HG02588 (cell line): ENCODE measurements at regions not wholly inside any gene's neighbourhood (a gene's known extent, or its start where the extent isn't known, plus 50 kb on each side); places are given as distances from the start of the nearest gene placed in this dataset.
"Not testable (repeated sequence)": the region's sequence is repeated elsewhere in the genome, so short reads cannot be mapped to it uniquely, and the experiment has no call there.

Experiments
- ATAC-seq: cut with Tn5 transposase; IDR thresholded peaks from one replicate; pipeline ENCODE4 v1.9.1; 2021; ENCODE audit warnings: mild to moderate bottlenecking, moderate library complexity; ENCODE audit not compliant: unreplicated experiment

DNA sequence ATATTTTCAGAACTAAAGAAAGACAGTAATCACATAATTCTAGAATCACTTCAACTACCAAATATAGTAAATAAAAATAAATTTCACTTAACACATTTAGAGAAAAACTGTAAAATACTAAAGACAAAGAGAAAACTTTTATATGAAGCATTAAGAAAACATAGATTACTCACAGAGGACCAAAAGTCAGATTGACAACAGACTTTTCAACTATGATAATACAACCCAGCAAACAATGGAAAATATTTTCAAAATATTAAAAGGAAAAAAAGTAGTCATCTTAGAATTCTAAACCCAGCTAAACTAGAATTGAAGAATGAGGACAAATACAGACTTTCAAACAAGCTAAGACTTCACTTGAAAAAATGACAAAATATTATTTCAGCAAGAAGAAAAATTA lies 164.8 kb upstream of the ARID1B start:
- ATAC-seq, result no peak

DNA sequence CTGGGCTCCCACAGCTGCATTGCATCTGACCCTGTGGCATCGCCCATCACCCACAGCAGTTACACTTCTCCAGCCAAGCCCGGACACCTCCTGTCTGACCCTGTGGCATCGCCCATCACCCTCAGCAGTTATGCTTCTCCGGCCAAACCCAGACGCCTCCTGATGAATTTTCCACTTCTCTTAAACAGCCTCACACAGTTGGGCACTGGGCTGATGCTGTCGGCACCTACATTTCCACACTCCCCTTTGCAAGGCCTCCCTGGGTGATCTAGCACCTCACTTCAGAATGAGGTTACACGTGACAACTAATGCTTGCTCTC lies 175.2 kb upstream of the ARID1B start:
- no peak for ATAC-seq

GRCh38 chr6:156601152-156602065 lies 175.8 kb upstream of the ARID1B start:
- ATAC-seq, result no peak

DNA sequence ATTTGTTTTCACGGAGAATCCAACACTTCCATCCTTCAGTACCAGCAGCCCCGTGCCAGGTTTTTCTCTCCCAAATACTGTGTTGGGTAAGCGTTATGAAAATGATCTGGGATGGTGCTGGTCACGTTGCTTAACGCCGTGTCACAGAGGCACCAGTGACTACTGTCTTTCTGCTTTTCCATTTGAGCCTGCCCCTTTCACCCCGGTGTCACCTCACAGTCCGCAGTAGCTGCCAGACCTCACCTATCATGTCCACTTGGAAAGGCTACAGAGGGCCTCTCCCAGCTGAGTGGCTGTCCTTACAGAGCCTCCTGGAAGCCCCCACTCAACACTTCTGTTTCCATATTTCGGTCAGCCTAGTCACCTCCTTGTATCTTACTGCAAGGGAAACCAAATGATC lies 176.5 kb upstream of the ARID1B start:
- ATAC-seq, result no peak

DNA sequence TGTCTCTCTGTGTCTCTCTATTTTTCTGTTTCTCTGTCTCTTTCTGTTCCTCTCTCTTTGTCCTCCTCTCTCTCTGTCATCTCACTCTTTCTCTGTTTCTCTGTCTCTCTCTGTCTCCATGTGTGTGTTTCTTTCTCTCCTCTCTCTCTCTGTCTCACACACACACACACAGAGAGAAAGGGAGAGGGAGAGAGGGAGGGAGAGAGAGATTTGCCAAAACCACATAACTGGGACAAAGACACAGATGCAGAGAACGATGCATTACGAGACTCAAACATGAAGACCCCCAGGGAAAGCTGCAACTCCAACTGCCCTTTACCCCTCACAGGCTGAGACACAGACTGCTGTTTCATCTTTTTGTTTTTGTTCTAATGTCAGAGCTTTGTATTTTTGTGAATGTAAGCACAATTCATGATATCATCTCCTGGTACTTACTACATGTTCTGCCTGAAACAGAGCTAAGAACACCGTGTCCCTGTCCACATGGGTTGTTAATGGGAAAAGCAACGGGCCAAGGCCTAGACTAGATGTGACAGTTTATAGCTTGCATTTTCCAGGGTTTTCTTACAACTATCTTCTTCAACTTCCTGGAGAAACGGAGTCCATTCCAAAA lies 177.1 kb upstream of the ARID1B start:
- no peak for ATAC-seq

DNA sequence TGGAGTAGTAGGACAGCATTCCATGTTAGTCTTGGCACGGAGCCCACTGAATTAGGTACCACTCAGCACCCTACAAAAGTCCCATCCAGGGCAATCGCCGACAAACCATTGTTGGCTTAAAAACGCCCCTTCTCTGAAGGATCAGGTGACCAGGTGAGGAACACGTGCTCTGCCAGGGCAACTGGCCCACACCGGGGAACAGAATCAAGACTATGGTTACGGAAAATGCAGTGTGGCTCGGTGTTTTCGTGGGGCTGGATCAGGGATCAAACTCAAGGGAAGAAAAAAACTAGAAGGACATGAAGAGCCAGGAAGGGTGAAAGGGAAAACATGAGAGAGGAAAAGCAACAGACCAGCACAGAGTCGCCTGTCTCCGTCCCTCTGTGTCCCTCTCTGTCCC lies 177.8 kb upstream of the ARID1B start:
- ATAC-seq, result no peak

- ATAC-seq, result no peak
Observed at GRCh38 chr6:156598855-156599180, 178.4 kb upstream of the ARID1B start.

DNA sequence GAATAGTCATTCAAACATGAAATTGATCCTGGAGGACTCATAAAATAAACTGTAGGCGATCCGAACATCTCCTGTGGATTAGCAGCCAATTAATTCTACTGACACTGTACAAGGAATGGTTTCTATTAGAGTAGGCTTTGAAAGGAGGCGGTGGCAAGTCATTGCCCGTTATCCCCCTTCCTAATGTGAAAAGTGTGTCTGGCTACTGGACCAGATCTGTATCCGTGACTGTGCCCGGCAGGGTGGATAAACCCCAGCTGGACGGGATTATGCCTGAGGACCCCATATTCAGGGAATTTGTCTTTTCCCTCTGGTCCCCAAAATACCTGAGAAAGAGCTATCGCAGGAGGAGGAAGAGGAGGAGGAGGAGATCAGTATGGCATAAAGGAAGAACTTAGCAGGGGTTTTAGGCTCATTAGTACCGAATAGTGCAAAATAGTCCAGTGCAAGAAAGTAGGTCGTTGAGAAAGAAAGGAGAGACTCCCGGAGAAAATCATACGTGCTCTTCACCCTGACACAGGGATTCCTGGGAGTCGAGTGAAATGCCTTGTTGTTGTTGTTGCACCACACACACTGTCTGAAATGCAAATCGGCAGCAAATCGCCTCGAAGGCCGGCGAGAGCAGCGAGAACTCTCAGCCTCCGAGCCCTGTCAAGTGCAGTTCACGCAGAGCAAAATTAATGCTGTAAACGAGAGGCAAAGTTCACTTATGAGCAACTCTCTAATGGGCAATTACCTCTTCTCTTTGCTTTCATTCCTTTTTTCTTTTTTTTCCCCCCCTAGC lies 178.9 kb upstream of the ARID1B start:
- no peak for ATAC-seq

DNA sequence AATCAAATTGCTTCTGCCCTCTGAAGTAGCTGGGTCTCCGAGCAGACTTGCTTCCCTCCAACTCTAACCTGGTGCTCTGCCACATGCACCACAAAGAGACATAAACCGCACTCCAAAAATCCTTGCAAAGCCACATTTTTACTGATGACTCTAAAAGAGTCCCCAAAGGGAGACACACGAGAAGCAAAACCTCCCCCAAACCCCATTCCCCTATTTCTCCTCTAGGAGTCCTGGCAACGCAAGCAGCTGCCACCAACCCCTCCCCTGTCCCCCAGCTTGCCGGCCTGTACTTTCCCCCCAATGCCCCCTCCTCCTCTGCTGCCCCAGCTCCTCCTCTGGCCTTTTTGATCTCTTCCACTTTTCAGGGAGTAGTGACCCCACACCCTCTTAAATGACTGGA lies 180.1 kb upstream of the ARID1B start:
- no peak for ATAC-seq

- no peak for ATAC-seq
Observed at GRCh38 chr6:156595476-156595875, 181.7 kb upstream of the ARID1B start.

GRCh38 chr6:156593893-156594292 lies 183.3 kb upstream of the ARID1B start:
- ATAC-seq, result no peak

- no peak for ATAC-seq
Observed at GRCh38 chr6:156593127-156593526, 184.1 kb upstream of the ARID1B start.

- ATAC-seq, result no peak
Observed at GRCh38 chr6:156590482-156590881, 186.7 kb upstream of the ARID1B start.

GRCh38 chr6:156589281-156589680 lies 187.9 kb upstream of the ARID1B start:
- ATAC-seq, result no peak

DNA sequence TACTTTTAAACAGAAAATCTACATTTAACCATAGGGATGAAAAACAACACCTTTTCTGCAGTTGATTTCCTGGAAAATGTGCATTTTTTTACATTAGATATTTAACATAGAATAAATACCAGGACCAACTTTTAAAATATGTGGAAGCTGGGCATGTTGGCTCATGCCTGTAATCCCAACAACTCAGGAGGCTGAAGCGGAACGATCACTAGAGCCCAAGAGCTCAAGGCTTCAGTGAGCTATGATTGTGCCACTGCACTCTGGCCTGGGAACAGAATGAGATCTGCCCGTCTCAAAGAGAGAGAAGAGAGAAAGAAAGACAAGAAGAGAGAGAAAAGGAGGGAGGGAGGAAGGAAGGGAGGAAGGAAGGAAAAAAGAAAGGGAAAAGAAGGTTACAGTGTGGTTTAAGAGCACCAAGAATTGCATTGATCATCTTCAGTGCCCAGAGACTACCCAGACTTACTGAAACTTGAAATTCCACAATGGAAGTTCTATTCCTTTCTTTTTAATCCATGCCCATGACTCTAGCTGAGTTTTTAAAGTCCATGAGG lies 189.4 kb upstream of the ARID1B start:
- no peak for ATAC-seq

DNA sequence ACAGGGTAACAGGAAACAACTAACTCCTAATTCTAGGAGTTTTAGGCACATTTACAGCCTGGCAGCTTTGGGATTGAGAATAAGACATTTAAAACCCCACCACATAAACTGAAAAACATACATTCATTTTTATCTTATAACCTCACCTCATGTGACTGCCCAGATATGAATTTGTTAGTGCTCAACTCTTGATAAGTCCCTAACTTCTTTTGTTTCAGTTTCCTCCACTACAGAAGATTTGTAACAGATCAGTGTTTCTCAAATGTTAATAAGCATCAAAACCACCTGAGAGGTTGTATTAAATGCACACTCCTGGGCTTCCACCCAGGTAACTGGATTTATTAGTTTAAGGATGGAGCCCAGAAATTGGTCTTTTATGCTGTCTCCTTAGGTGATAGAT lies 190.1 kb upstream of the ARID1B start:
- no peak for ATAC-seq

DNA sequence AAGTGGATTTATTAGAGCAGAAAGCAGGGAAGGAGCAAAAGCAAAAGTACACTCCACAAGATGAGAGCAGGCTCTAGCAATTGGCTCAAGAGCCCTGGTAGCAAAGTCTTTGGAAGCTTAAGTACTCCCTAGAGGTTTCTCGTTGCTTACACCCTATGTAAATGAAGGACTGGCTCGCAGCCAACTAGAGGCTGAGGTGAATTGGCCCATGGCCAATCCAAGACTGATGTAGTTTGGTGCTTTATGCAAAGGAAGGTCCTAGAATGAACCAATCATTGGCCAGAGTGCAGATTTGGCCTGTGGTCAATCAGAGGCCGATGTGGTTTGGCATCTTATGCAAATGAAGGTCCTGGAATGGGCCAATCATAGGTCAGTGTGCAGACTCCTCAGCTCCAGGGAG lies 191.3 kb upstream of the ARID1B start:
- ATAC-seq, result no peak

DNA sequence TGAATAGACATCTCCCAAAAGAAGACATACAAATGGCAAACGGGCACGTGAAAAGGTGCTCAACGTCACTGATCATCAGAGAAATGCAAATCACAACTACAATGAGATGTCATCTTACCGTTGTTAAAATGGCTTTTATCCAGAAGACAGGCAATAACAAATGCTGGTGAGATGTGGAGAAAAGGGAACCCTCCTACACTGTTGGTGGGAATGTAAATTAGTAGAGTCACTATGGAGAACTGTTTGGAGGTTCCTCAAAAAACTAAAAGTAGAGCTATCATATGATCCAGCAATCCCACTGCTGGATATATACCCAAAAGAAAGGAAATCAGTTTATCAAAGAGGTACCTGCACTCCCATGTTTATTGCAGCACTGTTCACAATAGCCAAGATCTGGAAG lies 193.1 kb upstream of the ARID1B start:
- ATAC-seq, result not testable (repeated sequence)

DNA sequence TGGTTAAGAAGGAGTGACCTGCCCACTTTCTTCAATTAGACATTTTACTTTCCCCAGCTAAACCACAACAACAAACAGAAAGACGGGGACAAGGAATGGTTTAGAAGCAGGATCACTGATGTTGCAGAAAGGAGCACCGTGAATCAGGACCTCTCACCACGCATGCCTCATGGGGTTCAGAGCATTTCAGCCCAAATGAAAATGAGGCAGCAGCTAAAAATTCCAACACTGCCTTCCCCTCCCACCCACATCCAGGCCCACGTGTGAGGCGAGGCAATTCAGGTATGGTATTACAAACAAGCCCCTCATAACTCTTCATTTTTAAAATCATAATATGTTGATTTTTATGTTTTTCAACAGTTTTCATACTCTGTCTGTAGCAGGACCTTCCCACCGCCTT lies 194.1 kb upstream of the ARID1B start:
- ATAC-seq, result no peak

DNA sequence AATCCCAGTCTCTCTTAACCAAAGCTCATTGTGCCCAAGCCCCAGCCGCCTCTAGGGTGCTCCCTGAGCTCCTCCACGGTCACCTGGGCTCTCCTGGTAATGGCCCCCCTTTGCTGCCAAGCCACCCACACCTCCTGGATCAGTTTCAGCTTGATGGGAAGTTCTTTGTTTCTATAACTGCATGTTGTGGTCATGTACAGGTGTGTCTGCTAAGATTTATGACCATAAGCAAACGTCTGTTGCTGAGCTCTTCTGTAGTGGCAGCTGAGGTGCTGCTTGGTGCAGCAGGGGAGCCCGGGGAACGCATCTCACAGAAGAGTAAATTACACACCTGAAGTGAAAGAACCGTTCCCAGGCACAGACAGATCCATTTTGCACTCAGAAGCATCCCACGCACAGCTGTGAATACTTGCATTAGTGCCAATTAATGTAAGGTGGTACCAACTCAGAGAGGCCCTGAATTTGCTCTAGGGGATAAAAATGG lies 194.6 kb upstream of the ARID1B start:
- no peak for ATAC-seq

GRCh38 chr6:156579564-156579963 lies 197.6 kb upstream of the ARID1B start:
- no peak for ATAC-seq

DNA sequence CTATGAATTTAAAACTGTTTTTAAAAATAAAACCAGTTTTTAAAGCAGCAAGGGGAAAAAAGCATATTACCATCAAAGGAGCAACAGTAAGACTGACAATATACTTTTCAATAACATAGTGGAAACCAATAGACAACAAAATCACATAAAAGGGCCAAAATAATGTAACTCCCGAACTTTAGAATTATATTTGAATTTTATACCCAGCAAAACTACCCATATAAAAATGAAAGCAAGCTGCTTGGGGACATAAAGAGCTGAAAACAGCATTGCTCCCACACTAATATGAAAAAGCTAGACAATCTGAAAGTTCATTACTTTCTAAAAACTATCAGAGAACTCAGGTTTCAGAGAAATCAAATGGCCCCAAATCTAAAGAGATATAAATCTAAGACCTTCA lies 199.4 kb upstream of the ARID1B start:
- ATAC-seq, result no peak
